ENCODE measurements at regions not wholly inside any gene's neighbourhood (a gene's known extent, or its start where the extent isn't known, plus 50 kb on each side); places are given as distances from the start of the nearest gene placed in this dataset.

GRCh38 chr18:31225668-31226067, 63.0 kb upstream of the DSC1 start:
- no peak for TF ChIP-seq CTCF (IDR thresholded peaks at IDR 0.05)
- no peak for TF ChIP-seq ZFX (IDR thresholded peaks at IDR 0.05; ENCODE audit: borderline replicate concordance)

Measured in 22Rv1 (cell line).